ENCODE measurements at regions not wholly inside any gene's neighbourhood (a gene's known extent, or its start where the extent isn't known, plus 50 kb on each side); places are given as distances from the start of the nearest gene placed in this dataset.

DNA sequence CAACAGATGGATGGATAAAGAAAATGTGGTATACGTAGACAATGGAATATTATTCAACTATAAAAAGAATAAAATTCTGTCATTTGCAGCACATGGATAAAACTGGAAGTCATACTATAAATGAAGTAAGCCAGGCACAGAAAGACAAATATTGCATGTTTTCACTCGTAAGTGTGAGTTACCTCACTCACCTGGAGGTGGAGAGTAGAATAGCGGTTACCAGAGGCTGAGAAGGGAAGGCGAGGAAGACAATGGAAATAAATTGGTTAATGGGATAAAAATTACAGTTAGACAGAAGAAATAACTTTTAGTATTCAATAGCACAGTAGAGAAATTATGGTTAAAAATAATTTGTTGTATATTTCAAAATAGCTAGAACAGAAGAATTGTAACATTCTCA lies 141.6 kb downstream of the EFHB start:
- no peak for DNase-seq (ENCODE audit: low read depth in 6 of 9, low spot score in 9 of 9)
- Histone ChIP-seq H3K4me3 (ENCODE audit: low read length in 2 of 2) (no peak overlapping the region), H3K4me1 (ENCODE audit: control insufficient read depth in 2 of 2, insufficient read depth in 2 of 2, low read length in 2 of 2) (no peaks in the 10 kb centered on the region), H3K27me3 (ENCODE audit: control insufficient read depth in 2 of 2, insufficient read depth in 1 of 2, low read length in 1 of 2) (no peaks in the 10 kb centered on the region), H3K9me3 (ENCODE audit: control insufficient read depth in 2 of 2, insufficient read depth in 1 of 2, low read length in 1 of 2) (no peaks in the 10 kb centered on the region), H3K36me3 (ENCODE audit: control insufficient read depth in 2 of 2, insufficient read depth in 2 of 2, low read length in 1 of 2) (no peaks in the 10 kb centered on the region), H3K27ac (ENCODE audit: low read depth in 1 of 2, low read length in 1 of 2) (no peak overlapping the region)
- WGBS = 98% methylated on average over 4 of the region's 4 CpGs

DNA sequence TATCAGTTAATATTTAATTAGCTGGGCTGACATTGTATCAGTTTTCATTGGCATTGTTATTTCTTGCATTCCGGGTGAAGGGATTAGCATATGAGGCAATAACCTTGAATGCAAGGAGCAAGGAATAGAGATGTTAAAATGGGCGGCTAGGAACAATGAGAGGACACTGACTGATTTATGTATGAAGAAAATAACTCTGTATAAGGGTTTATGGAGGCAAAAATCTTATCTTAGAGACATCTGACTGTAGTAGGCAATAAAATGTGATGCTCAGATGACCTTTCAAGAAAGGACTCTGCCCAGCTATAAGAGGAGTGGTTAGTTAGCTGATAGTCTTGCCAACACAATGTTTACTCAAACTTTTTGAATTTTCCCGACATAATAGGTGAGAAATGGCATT lies 158.3 kb downstream of the EFHB start:
- no peak overlapping the region for H3K4me3 ChIP-seq (ENCODE audit: low read length in 2 of 2)
- H3K27ac ChIP-seq (ENCODE audit: low read depth in 1 of 2, low read length in 1 of 2) = no peak overlapping the region
- WGBS = 89% methylated on average over 3 of the region's 3 CpGs
- no peak for DNase-seq (ENCODE audit: low read depth in 6 of 9, low spot score in 9 of 9)
- H3K27me3 ChIP-seq (ENCODE audit: control insufficient read depth in 2 of 2, insufficient read depth in 1 of 2, low read length in 1 of 2) = no peaks in the 10 kb centered on the region
- no peaks in the 10 kb centered on the region for H3K36me3 ChIP-seq (ENCODE audit: control insufficient read depth in 2 of 2, insufficient read depth in 2 of 2, low read length in 1 of 2)
- H3K9me3 ChIP-seq (ENCODE audit: control insufficient read depth in 2 of 2, insufficient read depth in 1 of 2, low read length in 1 of 2) = no peaks in the 10 kb centered on the region
- no peaks in the 10 kb centered on the region for H3K4me1 ChIP-seq (ENCODE audit: control insufficient read depth in 2 of 2, insufficient read depth in 2 of 2, low read length in 2 of 2)

DNA sequence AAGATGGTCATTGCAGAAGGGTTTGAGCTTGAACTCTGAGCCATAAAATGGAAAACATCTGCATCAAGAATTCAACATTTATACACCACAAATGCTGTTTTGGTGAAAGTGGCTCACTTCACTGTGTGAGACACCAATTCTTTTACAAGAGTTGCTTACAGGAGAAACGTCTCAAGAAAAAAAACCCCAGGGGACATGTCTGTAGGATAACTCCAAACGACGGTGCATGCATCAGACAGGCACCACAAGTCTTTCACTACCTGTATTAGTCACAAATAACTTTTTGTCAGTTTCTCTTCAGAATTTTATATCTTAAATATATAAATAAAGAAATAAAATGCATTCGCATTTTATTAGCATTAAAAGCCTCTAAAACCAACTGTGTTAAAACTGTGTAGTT lies 164.3 kb downstream of the EFHB start:
- 89% methylated on average over 4 of the region's 4 CpGs for WGBS
- Histone ChIP-seq H3K9me3 (ENCODE audit: control insufficient read depth in 2 of 2, insufficient read depth in 1 of 2, low read length in 1 of 2) (no peaks in the 10 kb centered on the region), H3K27me3 (ENCODE audit: control insufficient read depth in 2 of 2, insufficient read depth in 1 of 2, low read length in 1 of 2) (no peaks in the 10 kb centered on the region), H3K27ac (ENCODE audit: low read depth in 1 of 2, low read length in 1 of 2) (no peak overlapping the region), H3K4me3 (ENCODE audit: low read length in 2 of 2) (no peak overlapping the region), H3K4me1 (ENCODE audit: control insufficient read depth in 2 of 2, insufficient read depth in 2 of 2, low read length in 2 of 2) (no peaks in the 10 kb centered on the region), H3K36me3 (ENCODE audit: control insufficient read depth in 2 of 2, insufficient read depth in 2 of 2, low read length in 1 of 2) (no peaks in the 10 kb centered on the region)
- DNase-seq (ENCODE audit: low read depth in 6 of 9, low spot score in 9 of 9) = no peak

DNA sequence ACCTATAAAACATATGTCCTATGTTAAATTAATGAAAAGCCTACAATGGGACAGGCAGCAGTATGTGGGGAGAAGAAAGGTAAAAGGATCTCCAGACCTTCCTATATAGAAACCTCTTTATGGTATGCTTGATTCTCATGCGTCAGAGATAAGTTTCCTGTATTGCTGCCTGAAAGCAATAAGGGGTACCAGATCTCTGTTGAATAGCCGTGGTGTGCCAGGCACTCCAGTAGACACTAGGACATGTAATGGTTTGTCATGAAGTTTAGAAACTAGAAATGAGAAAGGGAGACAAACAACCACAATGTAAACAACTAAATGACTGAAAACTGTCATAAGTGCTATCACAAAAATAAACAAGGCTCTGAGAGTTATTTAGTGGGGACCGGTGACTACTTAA lies 168.1 kb downstream of the EFHB start:
- H3K27ac ChIP-seq (ENCODE audit: low read depth in 1 of 2, low read length in 1 of 2) = no peak overlapping the region
- H3K4me1 ChIP-seq (ENCODE audit: control insufficient read depth in 2 of 2, insufficient read depth in 2 of 2, low read length in 2 of 2) = no peaks in the 10 kb centered on the region
- no peak overlapping the region for H3K4me3 ChIP-seq (ENCODE audit: low read length in 2 of 2)
- no peaks in the 10 kb centered on the region for H3K36me3 ChIP-seq (ENCODE audit: control insufficient read depth in 2 of 2, insufficient read depth in 2 of 2, low read length in 1 of 2)
- no peaks in the 10 kb centered on the region for H3K27me3 ChIP-seq (ENCODE audit: control insufficient read depth in 2 of 2, insufficient read depth in 1 of 2, low read length in 1 of 2)
- no peaks in the 10 kb centered on the region for H3K9me3 ChIP-seq (ENCODE audit: control insufficient read depth in 2 of 2, insufficient read depth in 1 of 2, low read length in 1 of 2)
- WGBS = 93% methylated on average over 3 of the region's 3 CpGs
- DNase-seq (ENCODE audit: low read depth in 6 of 9, low spot score in 9 of 9) = no peak

DNA sequence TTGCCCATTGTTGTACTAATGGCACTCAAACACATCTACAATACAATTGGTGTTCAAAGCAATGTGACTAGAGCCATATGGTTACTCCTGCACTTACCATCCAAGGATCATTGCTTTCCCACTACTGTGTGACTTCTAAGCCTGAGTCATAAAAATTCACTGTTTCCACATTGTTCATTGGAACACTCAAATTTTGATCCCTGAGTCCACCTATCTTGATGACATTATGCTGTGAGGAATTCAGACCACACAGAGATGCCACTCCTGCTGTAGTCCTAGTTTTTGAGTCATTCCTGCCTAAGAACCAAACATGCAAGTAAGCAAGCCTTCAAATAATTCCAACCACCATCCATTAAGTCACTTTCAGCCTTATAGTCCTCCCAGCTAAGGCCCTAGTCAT lies 176.2 kb downstream of the EFHB start:
- no peaks in the 10 kb centered on the region for H3K27me3 ChIP-seq (ENCODE audit: control insufficient read depth in 2 of 2, insufficient read depth in 1 of 2, low read length in 1 of 2)
- DNase-seq (ENCODE audit: low read depth in 6 of 9, low spot score in 9 of 9) = no peak
- H3K27ac ChIP-seq (ENCODE audit: low read depth in 1 of 2, low read length in 1 of 2) = no peak overlapping the region
- no peaks in the 10 kb centered on the region for H3K9me3 ChIP-seq (ENCODE audit: control insufficient read depth in 2 of 2, insufficient read depth in 1 of 2, low read length in 1 of 2)
- H3K4me3 ChIP-seq (ENCODE audit: low read length in 2 of 2) = no peak overlapping the region
- H3K36me3 ChIP-seq (ENCODE audit: control insufficient read depth in 2 of 2, insufficient read depth in 2 of 2, low read length in 1 of 2) = no peaks in the 10 kb centered on the region
- H3K4me1 ChIP-seq (ENCODE audit: control insufficient read depth in 2 of 2, insufficient read depth in 2 of 2, low read length in 2 of 2) = no peaks in the 10 kb centered on the region

DNA sequence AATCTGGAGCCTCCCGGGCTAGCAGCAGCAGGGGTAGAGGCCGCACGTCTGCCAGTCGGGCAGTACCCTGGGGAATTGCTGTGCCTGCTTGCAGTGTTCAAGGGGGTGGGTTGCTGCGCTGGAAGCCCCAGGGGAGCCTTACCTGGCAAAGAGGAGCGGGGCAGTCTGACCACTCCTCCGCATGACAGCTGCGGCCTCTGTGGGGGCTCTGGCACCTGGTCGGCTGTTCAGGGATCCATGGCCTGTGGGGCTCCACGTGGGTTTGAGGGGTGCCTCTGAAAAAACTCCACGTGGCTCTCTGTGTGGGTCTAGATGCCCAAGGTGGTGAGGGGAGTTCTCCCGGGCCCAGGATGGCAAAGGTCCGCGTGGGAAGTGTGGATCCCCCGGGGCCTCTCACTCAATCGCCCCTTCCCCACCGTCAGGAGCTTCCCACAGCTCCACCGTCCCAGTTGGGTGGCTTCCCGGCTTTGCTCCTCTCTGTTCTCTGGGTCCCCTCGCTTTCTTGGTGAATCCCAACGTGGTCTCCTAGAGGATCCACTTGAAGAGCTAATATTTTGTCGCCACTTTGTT lies 184.5 kb downstream of the EFHB start:
- Histone ChIP-seq H3K27me3 (ENCODE audit: control insufficient read depth in 2 of 2, insufficient read depth in 1 of 2, low read length in 1 of 2) (no peaks in the 10 kb centered on the region), H3K4me3 (ENCODE audit: low read length in 2 of 2) (no peak overlapping the region), H3K27ac (ENCODE audit: low read depth in 1 of 2, low read length in 1 of 2) (no peak overlapping the region), H3K9me3 (ENCODE audit: control insufficient read depth in 2 of 2, insufficient read depth in 1 of 2, low read length in 1 of 2) (peaks cover 0 to 9% of the 10 kb centered on the region in 2 donors), H3K36me3 (ENCODE audit: control insufficient read depth in 2 of 2, insufficient read depth in 2 of 2, low read length in 1 of 2) (no peaks in the 10 kb centered on the region), H3K4me1 (ENCODE audit: control insufficient read depth in 2 of 2, insufficient read depth in 2 of 2, low read length in 2 of 2) (no peaks in the 10 kb centered on the region)
- no peak for DNase-seq (ENCODE audit: low read depth in 6 of 9, low spot score in 9 of 9)
- WGBS = 96% methylated on average over 22 of the region's 22 CpGs

DNA sequence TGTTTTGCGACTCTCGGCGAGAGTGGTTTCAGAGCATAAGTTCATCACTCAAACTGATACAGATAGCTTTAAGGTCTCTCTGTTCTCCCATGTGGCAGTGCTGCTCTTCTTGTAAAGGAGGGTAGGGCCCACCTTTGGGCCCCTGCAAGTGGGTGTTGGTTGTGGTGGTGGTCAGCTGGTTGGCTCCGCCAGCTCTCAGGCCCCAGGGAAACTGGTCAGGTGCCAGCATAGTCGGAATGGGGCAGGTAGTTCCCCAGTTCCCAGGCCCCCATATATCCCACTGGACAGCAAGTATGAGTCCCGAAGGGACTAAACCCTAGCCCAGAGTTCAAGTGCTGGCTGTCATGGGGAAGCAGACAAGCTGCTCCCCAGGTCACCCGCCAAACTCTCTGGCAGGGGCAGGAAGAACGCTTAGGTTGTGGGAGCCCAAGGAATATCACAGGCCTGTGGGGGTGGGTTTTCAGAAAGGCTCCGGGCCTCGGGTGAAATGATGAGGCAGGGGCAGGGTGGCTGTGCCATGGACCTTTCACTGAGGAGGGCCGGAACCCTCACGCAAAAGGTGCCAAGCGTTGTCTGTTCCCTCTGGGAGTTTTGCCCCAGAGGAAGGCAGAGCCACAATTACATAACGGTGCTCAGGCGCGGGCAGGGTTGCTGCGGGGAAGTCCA lies 185.1 kb downstream of the EFHB start:
- no peak overlapping the region for H3K27ac ChIP-seq (ENCODE audit: low read depth in 1 of 2, low read length in 1 of 2)
- H3K27me3 ChIP-seq (ENCODE audit: control insufficient read depth in 2 of 2, insufficient read depth in 1 of 2, low read length in 1 of 2) = no peaks in the 10 kb centered on the region
- H3K9me3 ChIP-seq (ENCODE audit: control insufficient read depth in 2 of 2, insufficient read depth in 1 of 2, low read length in 1 of 2) = peaks cover 0 to 9% of the 10 kb centered on the region in 2 donors
- H3K36me3 ChIP-seq (ENCODE audit: control insufficient read depth in 2 of 2, insufficient read depth in 2 of 2, low read length in 1 of 2) = no peaks in the 10 kb centered on the region
- no peak for DNase-seq (ENCODE audit: low read depth in 6 of 9, low spot score in 9 of 9)
- no peaks in the 10 kb centered on the region for H3K4me1 ChIP-seq (ENCODE audit: control insufficient read depth in 2 of 2, insufficient read depth in 2 of 2, low read length in 2 of 2)
- WGBS = 92% methylated on average over 17 of the region's 17 CpGs
- no peak overlapping the region for H3K4me3 ChIP-seq (ENCODE audit: low read length in 2 of 2)

DNA sequence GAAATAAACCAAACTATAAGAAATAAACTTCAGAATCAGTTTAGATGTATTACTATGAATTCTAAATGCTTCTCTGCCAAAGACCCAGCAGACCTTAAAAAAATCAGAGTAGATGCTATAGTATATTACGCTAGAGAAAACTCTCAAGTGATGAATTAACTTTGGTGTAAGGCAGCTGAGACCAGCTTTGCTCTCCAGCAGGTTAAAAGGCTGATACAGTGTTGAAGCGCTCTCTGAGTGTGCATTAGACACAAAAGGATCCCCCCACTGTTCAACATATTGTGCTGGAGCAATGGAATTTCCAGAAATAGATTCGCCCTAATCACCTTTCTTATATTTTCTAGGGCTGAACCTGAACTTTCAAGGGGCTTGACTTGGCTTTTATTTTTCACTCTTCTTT lies 190.0 kb downstream of the EFHB start:
- H3K9me3 ChIP-seq (ENCODE audit: control insufficient read depth in 2 of 2, insufficient read depth in 1 of 2, low read length in 1 of 2) = peaks cover 0 to under 1% of the 10 kb centered on the region in 2 donors
- no peak for DNase-seq (ENCODE audit: low read depth in 6 of 9, low spot score in 9 of 9)
- H3K4me3 ChIP-seq (ENCODE audit: low read length in 2 of 2) = no peak overlapping the region
- no peak overlapping the region for H3K27ac ChIP-seq (ENCODE audit: low read depth in 1 of 2, low read length in 1 of 2)
- H3K4me1 ChIP-seq (ENCODE audit: control insufficient read depth in 2 of 2, insufficient read depth in 2 of 2, low read length in 2 of 2) = no peaks in the 10 kb centered on the region
- 95% methylated on average over 3 of the region's 3 CpGs for WGBS
- no peaks in the 10 kb centered on the region for H3K27me3 ChIP-seq (ENCODE audit: control insufficient read depth in 2 of 2, insufficient read depth in 1 of 2, low read length in 1 of 2)
- H3K36me3 ChIP-seq (ENCODE audit: control insufficient read depth in 2 of 2, insufficient read depth in 2 of 2, low read length in 1 of 2) = no peaks in the 10 kb centered on the region

DNA sequence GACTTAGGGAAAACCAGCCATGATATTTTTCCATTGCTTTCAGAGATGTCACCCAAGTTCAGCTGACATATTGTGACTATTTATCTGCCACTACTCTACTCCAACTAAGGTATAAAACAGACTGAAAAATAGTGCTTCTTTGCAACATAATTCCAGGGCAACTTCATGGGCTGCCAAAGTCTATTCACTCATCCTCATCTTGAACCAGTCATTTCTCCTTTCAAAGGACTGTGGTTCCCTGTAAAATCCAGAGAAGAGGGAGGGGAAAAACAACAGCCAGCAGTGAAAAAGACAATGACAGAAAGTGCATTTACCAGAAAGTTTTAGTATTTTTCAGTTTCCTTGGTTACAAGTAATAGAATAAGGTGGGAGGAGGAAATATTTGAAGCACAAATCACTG lies 191.1 kb downstream of the EFHB start:
- Histone ChIP-seq H3K36me3 (ENCODE audit: control insufficient read depth in 2 of 2, insufficient read depth in 2 of 2, low read length in 1 of 2) (no peaks in the 10 kb centered on the region), H3K27ac (ENCODE audit: low read depth in 1 of 2, low read length in 1 of 2) (no peak overlapping the region), H3K27me3 (ENCODE audit: control insufficient read depth in 2 of 2, insufficient read depth in 1 of 2, low read length in 1 of 2) (no peaks in the 10 kb centered on the region), H3K9me3 (ENCODE audit: control insufficient read depth in 2 of 2, insufficient read depth in 1 of 2, low read length in 1 of 2) (no peaks in the 10 kb centered on the region), H3K4me3 (ENCODE audit: low read length in 2 of 2) (no peak overlapping the region), H3K4me1 (ENCODE audit: control insufficient read depth in 2 of 2, insufficient read depth in 2 of 2, low read length in 2 of 2) (no peaks in the 10 kb centered on the region)
- no peak for DNase-seq (ENCODE audit: low read depth in 6 of 9, low spot score in 9 of 9)
